AG20443 (cell line): ENCODE measurements at regions not wholly inside any gene's neighbourhood (a gene's known extent, or its start where the extent isn't known, plus 50 kb on each side); places are given as distances from the start of the nearest gene placed in this dataset.
"Not testable (repeated sequence)": the region's sequence is repeated elsewhere in the genome, so short reads cannot be mapped to it uniquely, and the experiment has no call there.

ENCODE experiments used
- DNase-seq: peaks from one replicate; pipeline ENCODE4 v3.0.0; 2012; ENCODE audit warnings: low spot score, mixed read lengths

- DNase-seq: peak; percentile 11
These were observed 57.3 kb upstream of the PRSS12 start for GRCh38 chr4:118410138-118410537.

GRCh38 chr4:118417325-118417724 is 64.5 kb upstream of the PRSS12 start:
- peak; percentile 34 for DNase-seq

- DNase-seq: not testable (repeated sequence)
These were observed 65.0 kb upstream of the PRSS12 start for GRCh38 chr4:118417800-118418199.

- DNase-seq: not testable (repeated sequence)
These were observed 65.6 kb upstream of the PRSS12 start for GRCh38 chr4:118418396-118418795.

GRCh38 chr4:118419626-118420025 is 66.8 kb upstream of the PRSS12 start:
- DNase-seq: not testable (repeated sequence)

GRCh38 chr4:118424062-118424461 is 71.3 kb upstream of the PRSS12 start:
- not testable (repeated sequence) for DNase-seq

GRCh38 chr4:118428881-118429280 is 76.1 kb upstream of the PRSS12 start:
- DNase-seq: not testable (repeated sequence)

- DNase-seq: not testable (repeated sequence)
These were observed 79.6 kb upstream of the PRSS12 start for GRCh38 chr4:118432359-118432758.

GRCh38 chr4:118433612-118434375 is 81.0 kb upstream of the PRSS12 start:
- not testable (repeated sequence) for DNase-seq

GRCh38 chr4:118435415-118435814 is 82.6 kb upstream of the PRSS12 start:
- not testable (repeated sequence) for DNase-seq

GRCh38 chr4:118442115-118442837 is 89.5 kb upstream of the PRSS12 start:
- DNase-seq: not testable (repeated sequence)

GRCh38 chr4:118447397-118447796 is 94.6 kb upstream of the PRSS12 start:
- DNase-seq: not testable (repeated sequence)

GRCh38 chr4:118454857-118455256 is 102.1 kb upstream of the PRSS12 start:
- not testable (repeated sequence) for DNase-seq

GRCh38 chr4:118461435-118461834 is 108.6 kb upstream of the PRSS12 start:
- DNase-seq: not testable (repeated sequence)

- peak; percentile 26 for DNase-seq
These were observed 113.0 kb upstream of the PRSS12 start for GRCh38 chr4:118465831-118466230.

- DNase-seq: peak; percentile 13
These were observed 121.3 kb upstream of the PRSS12 start for GRCh38 chr4:118474001-118474626.

GRCh38 chr4:118474771-118475170 is 122.0 kb upstream of the PRSS12 start:
- DNase-seq: not testable (repeated sequence)

- DNase-seq: not testable (repeated sequence)
These were observed 123.1 kb upstream of the PRSS12 start for GRCh38 chr4:118475901-118476300.

- DNase-seq: not testable (repeated sequence)
These were observed 125.0 kb upstream of the PRSS12 start for GRCh38 chr4:118477826-118478225.

GRCh38 chr4:118485801-118486314 is 133.1 kb upstream of the PRSS12 start:
- DNase-seq: not testable (repeated sequence)

- DNase-seq: not testable (repeated sequence)
These were observed 140.2 kb upstream of the PRSS12 start for GRCh38 chr4:118492963-118493362.

GRCh38 chr4:118494437-118494836 is 141.6 kb upstream of the PRSS12 start:
- not testable (repeated sequence) for DNase-seq
